Kasumi-1 (cell line): ENCODE measurements at regions not wholly inside any gene's neighbourhood (a gene's known extent, or its start where the extent isn't known, plus 50 kb on each side); places are given as distances from the start of the nearest gene placed in this dataset.
"Not testable (repeated sequence)": the region's sequence is repeated elsewhere in the genome, so short reads cannot be mapped to it uniquely, and the experiment has no call there.

Experiments
- DNase-seq, 2 experiments: peaks; one replicate each; lab custom pipeline; 2025; lab: John Stamatoyannopoulos, UW

- DNase-seq, result no peak
These were observed 488.2 kb downstream of the RBFOX1 start for GRCh38 chr16:7820816-7821215.

- DNase-seq, result no peak
These were observed 473.2 kb downstream of the RBFOX1 start for GRCh38 chr16:7805686-7806396.

- DNase-seq, result no peak
These were observed 472.1 kb downstream of the RBFOX1 start for GRCh38 chr16:7804635-7805195.

GRCh38 chr16:7792346-7792745 lies 459.7 kb downstream of the RBFOX1 start:
- no peak for DNase-seq

- DNase-seq, result no peak
These were observed 458.5 kb downstream of the RBFOX1 start for GRCh38 chr16:7791028-7791590.

- DNase-seq, result no peak
These were observed 442.4 kb downstream of the RBFOX1 start for GRCh38 chr16:7775072-7775488.

- no peak for DNase-seq
These were observed 440.1 kb downstream of the RBFOX1 start for GRCh38 chr16:7772722-7773121.

GRCh38 chr16:7769091-7769490 lies 436.4 kb downstream of the RBFOX1 start:
- not testable (repeated sequence) for DNase-seq

- no peak for DNase-seq
These were observed 432.5 kb downstream of the RBFOX1 start for GRCh38 chr16:7765079-7765550.

GRCh38 chr16:7763111-7763510 lies 430.5 kb downstream of the RBFOX1 start:
- DNase-seq, result no peak
